H1 (cell line): ENCODE measurements at regions not wholly inside any gene's neighbourhood (a gene's known extent, or its start where the extent isn't known, plus 50 kb on each side); places are given as distances from the start of the nearest gene placed in this dataset.

ENCODE experiments used
- ASH2L ChIP-seq: fragments of 200-600, 300-600 bp; sonication (generic); IDR thresholded peaks from one replicate; pipeline ENCODE4 v1.7.1; 2017; ENCODE audit warnings: low read length
- BRCA1 ChIP-seq: IDR thresholded peaks from 2 replicates; pipeline ENCODE4 v1.6.1; 2012; ENCODE audit warnings: low read depth, low read length, improper control_type of control experiment
- CBX8 ChIP-seq: fragments of 300-800, 300-1000 bp; sonication (generic); IDR thresholded peaks from 2 replicates; pipeline ENCODE4 v1.7.1; 2016; ENCODE audit warnings: low read depth, low read length, borderline replicate concordance
- CREB1 ChIP-seq: IDR thresholded peaks from 2 replicates; pipeline ENCODE4 v1.6.1; 2012; ENCODE audit warnings: inconsistent platforms
- CTBP2 ChIP-seq: IDR thresholded peaks from 2 replicates; pipeline ENCODE4 v1.7.0; 2011; ENCODE audit warnings: borderline replicate concordance, mild to moderate bottlenecking, moderate library complexity, mixed read lengths, low read length; ENCODE audit not compliant: insufficient read depth, insufficient read length
- E2F6 ChIP-seq: IDR thresholded peaks from 2 replicates; pipeline ENCODE4 v1.6.1; 2012; ENCODE audit warnings: inconsistent platforms
- EP300 ChIP-seq, 2 experiments: IDR thresholded peaks; 1 replicate in 1 of 2; 2 replicates in 1 of 2; pipeline ENCODE4 v1.6.1; 2011 to 2012; ENCODE audit warnings: low read depth in 2 of 2, low read length in 2 of 2, mild to moderate bottlenecking in 2 of 2, borderline replicate concordance in 1 of 2, inconsistent platforms in 1 of 2, moderate library complexity in 1 of 2
- RAD21 ChIP-seq, 2 experiments: IDR thresholded peaks in 1 of 2; conservative IDR thresholded peaks in 1 of 2; 2 replicates each; pipeline ENCODE4 v1.6.1; 2011; ENCODE audit warnings: low read depth in 2 of 2, low read length in 2 of 2, improper control_type of control experiment in 1 of 2, inconsistent platforms in 1 of 2, mild to moderate bottlenecking in 1 of 2, moderate library complexity in 1 of 2
- RNF2 ChIP-seq: fragments of 200-900, 300-1000 bp; sonication (generic); IDR thresholded peaks from 2 replicates; pipeline ENCODE4 v1.7.1; 2016; ENCODE audit warnings: borderline replicate concordance, low read depth, mild to moderate bottlenecking, antibody characterized with exemption, low read length; ENCODE audit not compliant: poor library complexity, severe bottlenecking; ENCODE audit errors: missing control alignments
- SP2 ChIP-seq: IDR thresholded peaks from 2 replicates; pipeline ENCODE4 v1.6.1; 2012; ENCODE audit warnings: mild to moderate bottlenecking, low read length, inconsistent platforms
- SRF ChIP-seq: IDR thresholded peaks from 2 replicates; pipeline ENCODE4 v1.6.1; 2011; ENCODE audit warnings: mild to moderate bottlenecking, low read depth, low read length, moderate library complexity
- TAF1 ChIP-seq: IDR thresholded peaks from 2 replicates; pipeline ENCODE4 v1.6.1; 2011; ENCODE audit warnings: mild to moderate bottlenecking, low read depth, low read length
- TAF7 ChIP-seq: optimal IDR thresholded peaks from 2 replicates; pipeline ENCODE3; 2011; ENCODE audit warnings: low read depth, mild to moderate bottlenecking, inconsistent platforms, low read length, moderate library complexity, borderline replicate concordance
- TBP ChIP-seq: IDR thresholded peaks from 2 replicates; pipeline ENCODE4 v1.6.1; 2011; ENCODE audit warnings: low read depth, low read length, improper control_type of control experiment
- USF2 ChIP-seq: IDR thresholded peaks from 2 replicates; pipeline ENCODE4 v1.6.1; 2011; ENCODE audit warnings: low read length, improper control_type of control experiment

GRCh38 chr1:188225975-188226374 lies 1397.2 kb downstream of the PLA2G4A start (continued):
- TF ChIP-seq TAF7 = no peak
- TF ChIP-seq RAD21 (IDR thresholded peaks at IDR 0.05 in 1 of 2, conservative IDR thresholded peaks at IDR 0.05 in 1 of 2; ENCODE audit: low read depth in 2 of 2, low read length in 2 of 2) = no peak
- no peak for TF ChIP-seq CTBP2
- no peak for TF ChIP-seq ASH2L
- TF ChIP-seq EP300 (IDR thresholded peaks at IDR 0.05; ENCODE audit: borderline replicate concordance in 1 of 2, low read depth in 2 of 2, low read length in 2 of 2) = no peak
- TF ChIP-seq USF2 = no peak
- no peak for TF ChIP-seq CREB1
- no peak for TF ChIP-seq TBP
- no peak for TF ChIP-seq BRCA1
- TF ChIP-seq RNF2 = no peak
- no peak for TF ChIP-seq SP2
- no peak for TF ChIP-seq SRF
- no peak for TF ChIP-seq TAF1
- TF ChIP-seq E2F6 = no peak
- TF ChIP-seq CBX8 = no peak
